NCI-H1092 (cell line): ENCODE measurements at regions not wholly inside any gene's neighbourhood (a gene's known extent, or its start where the extent isn't known, plus 50 kb on each side); places are given as distances from the start of the nearest gene placed in this dataset.

ENCODE experiments used
- DNase-seq: peaks from one replicate; lab custom pipeline; 2025; lab: John Stamatoyannopoulos, UW

DNA sequence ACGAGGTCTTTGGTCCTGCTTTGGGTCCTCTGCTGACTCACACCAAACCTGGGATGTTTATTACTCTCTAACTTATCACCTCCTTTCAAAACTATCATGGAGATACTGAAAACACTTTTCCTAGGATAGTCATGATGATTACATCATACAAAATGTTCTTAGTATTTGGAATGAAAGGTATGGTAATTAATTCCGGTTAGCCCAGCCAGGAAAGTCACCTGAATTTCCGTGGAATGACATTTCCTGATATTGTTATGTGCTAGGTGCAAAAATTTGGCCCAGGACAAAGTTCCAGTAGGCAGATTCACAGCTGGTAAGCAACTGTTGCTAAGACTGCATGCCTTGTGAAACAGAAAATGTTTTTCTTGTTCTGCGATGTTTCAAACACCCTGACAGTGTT is 203.4 kb downstream of the ZNF648 start:
- no peak for DNase-seq
